Heart left ventricle (tissue), 13 donors: ENCODE measurements at regions not wholly inside any gene's neighbourhood (a gene's known extent, or its start where the extent isn't known, plus 50 kb on each side); places are given as distances from the start of the nearest gene placed in this dataset.

Experiments
- CTCF ChIP-seq, 12 donors: fragments of 200-600 bp; sonication (generic) in 4 of 12; IDR thresholded peaks; one replicate each; pipeline versions ENCODE4 v1.5.0 to v1.8.0; 2018 to 2022; ENCODE audit warnings: antibody characterized with exemption in 12 of 12, mild to moderate bottlenecking in 5 of 12
- POLR2A ChIP-seq, 2 donors: fragments of 450-650 bp; IDR thresholded peaks; one replicate each; pipeline ENCODE4 v1.6.1; 2017; ENCODE audit warnings: antibody characterized with exemption in 2 of 2, mild to moderate bottlenecking in 2 of 2, moderate library complexity in 2 of 2
- donor health status: ischemic (EF 13 %, LVEDD 7.1; RV severe dilation, severe dysfunction).
- donor health status: DM: no; HTN: yes; CAD: no.
- donor health status: DM: no; HTN: no; CAD: no.
- donor health status: ischemic (EF 25% LVEDD 6.9; RV normal size, moderate dysfunction).
- donor health status: ischemic (EF 25% LVEDD 5.7; RV mildly dilated, moderate dysfunction).
- donor health status: ischemic (EF 35%, LVEDD 5.7; RV mildly dilated, moderate dysfunction).
- donor health status: nonischemic (EF 11% LVEDD 7.7; RV severe dilation, severe dysfunction).
- donor health status: DM: yes; HTN: yes; CAD: no.
- donor health status: PGD.
- donor health status: ischemic (EF 29% LVEDD 5.4; RV normal size, mild dysfunction).
- donor health status: nonischemic (EF 23%, LVEDD 6.1; RV moderate dilation, normal function).

DNA sequence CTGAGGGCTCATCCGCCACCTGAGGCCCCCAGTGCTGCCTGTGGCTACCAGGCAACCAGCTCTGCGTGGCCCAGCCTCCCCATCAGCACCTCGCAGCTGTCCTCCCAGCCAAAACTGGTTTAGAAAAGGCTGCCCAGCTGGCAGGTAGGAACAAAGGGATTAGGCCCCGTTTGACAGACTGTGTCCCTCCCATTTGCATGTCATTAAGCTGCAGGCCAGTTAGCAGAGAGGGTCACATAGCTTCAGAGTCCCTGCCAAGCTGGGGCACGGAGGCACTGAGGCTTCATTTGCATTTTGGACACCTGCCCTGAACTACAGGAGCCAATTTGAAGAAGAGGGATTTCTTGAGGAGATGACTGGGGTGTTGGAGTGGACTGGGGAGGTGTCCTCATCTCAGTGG lies 177.9 kb downstream of the TLE3 start:
- TF ChIP-seq CTCF (IDR thresholded peaks at IDR 0.05) (no peak), POLR2A (IDR thresholded peaks at IDR 0.05) (no peak)
